GM19395 (cell line): ENCODE measurements at regions not wholly inside any gene's neighbourhood (a gene's known extent, or its start where the extent isn't known, plus 50 kb on each side); places are given as distances from the start of the nearest gene placed in this dataset.
"Not testable (repeated sequence)": the region's sequence is repeated elsewhere in the genome, so short reads cannot be mapped to it uniquely, and the experiment has no call there.

Experiments
- ATAC-seq: cut with Tn5 transposase; IDR thresholded peaks from one replicate; pipeline ENCODE4 v1.9.1; 2021; ENCODE audit warnings: mild to moderate bottlenecking, moderate library complexity; ENCODE audit not compliant: unreplicated experiment

GRCh38 chr4:12492730-12493393, 991.3 kb downstream of the RAB28 start:
- ATAC-seq, result no peak

- no peak for ATAC-seq
Observed at GRCh38 chr4:12488672-12489071, 995.5 kb downstream of the RAB28 start.

- ATAC-seq, result no peak
Observed at GRCh38 chr4:12487000-12487399, 997.1 kb downstream of the RAB28 start.

GRCh38 chr4:12472087-12472486, 1012.1 kb downstream of the RAB28 start:
- ATAC-seq, result no peak

GRCh38 chr4:12471193-12471592, 1012.9 kb downstream of the RAB28 start:
- no peak for ATAC-seq

- ATAC-seq, result not testable (repeated sequence)
Observed at GRCh38 chr4:12461576-12461975, 1022.6 kb downstream of the RAB28 start.

- no peak for ATAC-seq
Observed at GRCh38 chr4:12459126-12459525, 1025.0 kb downstream of the RAB28 start.

GRCh38 chr4:12458621-12459020, 1025.5 kb downstream of the RAB28 start:
- ATAC-seq, result no peak

GRCh38 chr4:12452291-12452690, 1023.6 kb upstream of the HS3ST1 start:
- no peak for ATAC-seq

- ATAC-seq, result no peak
Observed at GRCh38 chr4:12447451-12447850, 1018.8 kb upstream of the HS3ST1 start.

- no peak for ATAC-seq
Observed at GRCh38 chr4:12446657-12447185, 1018.0 kb upstream of the HS3ST1 start.

GRCh38 chr4:12446256-12446655, 1017.6 kb upstream of the HS3ST1 start:
- ATAC-seq, result no peak

GRCh38 chr4:12445711-12446235, 1017.1 kb upstream of the HS3ST1 start:
- no peak for ATAC-seq

- ATAC-seq, result no peak
Observed at GRCh38 chr4:12439633-12440305, 1011.1 kb upstream of the HS3ST1 start.

GRCh38 chr4:12431259-12431658, 1002.6 kb upstream of the HS3ST1 start:
- ATAC-seq, result not testable (repeated sequence)

- no peak for ATAC-seq
Observed at GRCh38 chr4:12421364-12421763, 992.7 kb upstream of the HS3ST1 start.

GRCh38 chr4:12416755-12417154, 988.1 kb upstream of the HS3ST1 start:
- ATAC-seq, result no peak

GRCh38 chr4:12414181-12414812, 985.6 kb upstream of the HS3ST1 start:
- no peak for ATAC-seq

- no peak for ATAC-seq
Observed at GRCh38 chr4:12411072-12411471, 982.4 kb upstream of the HS3ST1 start.

- no peak for ATAC-seq
Observed at GRCh38 chr4:12409507-12410190, 981.0 kb upstream of the HS3ST1 start.

GRCh38 chr4:12408364-12408763, 979.7 kb upstream of the HS3ST1 start:
- no peak for ATAC-seq
